ENCODE measurements at regions not wholly inside any gene's neighbourhood (a gene's known extent, or its start where the extent isn't known, plus 50 kb on each side); places are given as distances from the start of the nearest gene placed in this dataset.

GRCh38 chr6:14622909-14623505 lies 505.4 kb downstream of the CD83 start:
- Histone ChIP-seq H4K20me1 (ENCODE audit: control insufficient read depth, insufficient read depth) (no peaks in the 10 kb centered on the region), H3K4me3 (no peak overlapping the region), H2AFZ (ENCODE audit: control insufficient read depth, low read depth, low read length) (no peak overlapping the region), H3K27ac (ENCODE audit: control insufficient read depth, insufficient read depth) (no peak overlapping the region), H3K27me3 (replicated peaks in 1 of 2; ENCODE audit: control insufficient read depth in 2 of 2, insufficient read depth in 2 of 2, low read length in 1 of 2) (peaks cover 2 to 5% of the 10 kb centered on the region in 2 experiments; a peak in 1 of 4 replicates), H3K9ac (ENCODE audit: control insufficient read depth, insufficient read depth, low read length) (no peak overlapping the region), H3K4me1 (ENCODE audit: control insufficient read depth, insufficient read depth, low read length) (no peaks in the 10 kb centered on the region), H3K79me2 (ENCODE audit: control insufficient read depth, insufficient read depth, low read length) (no peaks in the 10 kb centered on the region), H3K4me2 (ENCODE audit: control insufficient read depth, insufficient read depth) (no peak overlapping the region), H3K9me3 (replicated peaks; ENCODE audit: control insufficient read depth, insufficient read depth, low read length) (no peaks in the 10 kb centered on the region; the same call in 2 of the 3 replicates), H3K36me3 (ENCODE audit: control insufficient read depth in 2 of 2, insufficient read depth in 2 of 2, low read length in 1 of 2) (no peaks in the 10 kb centered on the region)
- no TSS peak for BruUV-seq (replicated peaks)
- intact Hi-C loops (cut with micrococcal nuclease; ENCODE audit: unreplicated experiment) (no loop called here), in situ Hi-C loops (cut with MboI) (no loop called here)
- ChIA-PET CTCF (interaction anchor here (0.6 kb wide), 1 partner anchor 933 kb away, joined by 3 read pairs; no protein-coding TSS in a partner anchor), SMC1A (ENCODE audit: uncharacterized antibody, unreplicated experiment) (interaction anchor here (1.0 to 1.1 kb wide), 3 partner anchors 13 to 88 kb away, joined by 3 to 4 read pairs (median 4); no protein-coding TSS in a partner anchor), POLR2A (no interaction called here), RAD21 (ENCODE audit: unreplicated experiment) (no interaction called here)
- DNase-seq (ENCODE audit: low read depth, low spot score): no peak
- no peak for ATAC-seq
- no peak for TF ChIP-seq MYC (IDR thresholded peaks at IDR 0.05; ENCODE audit: insufficient read depth, insufficient read length, insufficient replicate concordance, low read length, severe bottlenecking)
- TF ChIP-seq KLF5 (IDR thresholded peaks at IDR 0.05; ENCODE audit: partially characterized antibody): no peak
- TF ChIP-seq SPI1 (IDR thresholded peaks at IDR 0.05; ENCODE audit: borderline replicate concordance, insufficient read depth, low read depth, low read length): no peak
- TF ChIP-seq E2F8 (IDR thresholded peaks at IDR 0.05; ENCODE audit: low read depth, partially characterized antibody): no peak
- TF ChIP-seq, protein P1, sequence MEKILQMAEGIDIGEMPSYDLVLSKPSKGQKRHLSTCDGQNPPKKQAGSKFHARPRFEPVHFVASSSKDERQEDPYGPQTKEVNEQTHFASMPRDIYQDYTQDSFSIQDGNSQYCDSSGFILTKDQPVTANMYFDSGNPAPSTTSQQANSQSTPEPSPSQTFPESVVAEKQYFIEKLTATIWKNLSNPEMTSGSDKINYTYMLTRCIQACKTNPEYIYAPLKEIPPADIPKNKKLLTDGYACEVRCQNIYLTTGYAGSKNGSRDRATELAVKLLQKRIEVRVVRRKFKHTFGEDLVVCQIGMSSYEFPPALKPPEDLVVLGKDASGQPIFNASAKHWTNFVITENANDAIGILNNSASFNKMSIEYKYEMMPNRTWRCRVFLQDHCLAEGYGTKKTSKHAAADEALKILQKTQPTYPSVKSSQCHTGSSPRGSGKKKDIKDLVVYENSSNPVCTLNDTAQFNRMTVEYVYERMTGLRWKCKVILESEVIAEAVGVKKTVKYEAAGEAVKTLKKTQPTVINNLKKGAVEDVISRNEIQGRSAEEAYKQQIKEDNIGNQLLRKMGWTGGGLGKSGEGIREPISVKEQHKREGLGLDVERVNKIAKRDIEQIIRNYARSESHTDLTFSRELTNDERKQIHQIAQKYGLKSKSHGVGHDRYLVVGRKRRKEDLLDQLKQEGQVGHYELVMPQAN (conservative IDR thresholded peaks at IDR 0.05): no peak
- no peak for FAIRE-seq
- 31% methylated on average over 6 of the region's 6 CpGs for WGBS (ENCODE audit: insufficient coverage, insufficient replicate concordance, low lambda C conversion rate, missing lambda C conversion rate)

All from GM12878 (cell line).